GM23338 (cell line): ENCODE measurements at regions not wholly inside any gene's neighbourhood (a gene's known extent, or its start where the extent isn't known, plus 50 kb on each side); places are given as distances from the start of the nearest gene placed in this dataset.

Source experiments
- ATAC-seq: fragments of 200-7000 bp; cut with Tn5 transposase; 3 replicates; pipeline ENCODE4 v1.9.1; 2020
- DNase-seq: peaks from one replicate; pipeline ENCODE4 v3.0.0-alpha.2; 2015; ENCODE audit warnings: low spot score
- H2AFZ ChIP-seq: fragments of 200-600 bp; sonication (generic); 2 replicates; pipeline ENCODE4 v1.8.0; 2016; ENCODE audit warnings: antibody characterized with exemption, mild to moderate bottlenecking, moderate library complexity
- H3F3A ChIP-seq: fragments of 200-600 bp; sonication (generic); replicated peaks from 2 replicates; pipeline ENCODE4 v1.8.0; 2017; ENCODE audit warnings: antibody characterized with exemption, mixed run types, low read depth
- H3K27ac ChIP-seq: fragments of 200-600 bp; sonication (generic); 2 replicates; pipeline ENCODE4 v1.6.1; 2016; ENCODE audit warnings: low read depth
- H3K27me3 ChIP-seq: fragments of 200-600 bp; sonication (generic); 2 replicates; pipeline ENCODE4 v1.8.0; 2016; ENCODE audit warnings: mild to moderate bottlenecking, mixed run types, moderate library complexity; ENCODE audit not compliant: insufficient read depth
- H3K36me3 ChIP-seq: fragments of 200-600 bp; sonication (generic); 2 replicates; pipeline ENCODE4 v1.8.0; 2016; ENCODE audit warnings: mild to moderate bottlenecking; ENCODE audit not compliant: insufficient read depth
- H3K4me1 ChIP-seq: fragments of 200-600 bp; sonication (generic); 2 replicates; pipeline ENCODE4 v1.8.0; 2016; ENCODE audit warnings: mild to moderate bottlenecking, moderate library complexity; ENCODE audit not compliant: insufficient read depth
- H3K4me2 ChIP-seq: fragments of 200-600 bp; sonication (generic); 2 replicates; pipeline ENCODE4 v1.7.1; 2017; ENCODE audit warnings: mixed run types
- H3K4me3 ChIP-seq: fragments of 200-600 bp; sonication (generic); 2 replicates; pipeline ENCODE4 v1.6.1; 2016; ENCODE audit warnings: mixed run types
- H3K79me2 ChIP-seq: fragments of 200-600 bp; sonication (generic); replicated peaks from 2 replicates; pipeline ENCODE4 v1.8.0; 2017; ENCODE audit warnings: mild to moderate bottlenecking; ENCODE audit not compliant: insufficient read depth
- H3K9me2 ChIP-seq: fragments of 200-600 bp; sonication (generic); 2 replicates; pipeline ENCODE4 v1.8.0; 2017; ENCODE audit not compliant: insufficient read depth
- H4K20me1 ChIP-seq: fragments of 200-600 bp; sonication (generic); replicated peaks from 2 replicates; pipeline ENCODE4 v1.8.0; 2017; ENCODE audit warnings: mild to moderate bottlenecking; ENCODE audit not compliant: insufficient read depth
- H3K27ac Mint-ChIP-seq: 2 replicates; pipeline ENCODE4 v1.8.0; 2020; ENCODE audit warnings: inconsistent platforms, mild to moderate bottlenecking, moderate library complexity, mixed read lengths
- H3K27me3 Mint-ChIP-seq: 3 replicates; pipeline ENCODE4 v1.8.0; 2022; ENCODE audit warnings: low read depth, mild to moderate bottlenecking, moderate library complexity, mixed read lengths, inconsistent platforms; ENCODE audit not compliant: insufficient read depth, poor library complexity
- H3K36me3 Mint-ChIP-seq: 3 replicates; pipeline ENCODE4 v1.8.0; 2021; ENCODE audit warnings: low read depth, mild to moderate bottlenecking, inconsistent platforms, moderate library complexity, mixed read lengths
- H3K4me1 Mint-ChIP-seq: 3 replicates; pipeline ENCODE4 v1.8.0; 2020; ENCODE audit warnings: mild to moderate bottlenecking, inconsistent platforms, mixed read lengths
- H3K4me3 Mint-ChIP-seq: 3 replicates; pipeline ENCODE4 v1.8.0; 2021; ENCODE audit warnings: moderate library complexity, mild to moderate bottlenecking, inconsistent platforms, mixed read lengths
- H3K9me3 Mint-ChIP-seq: 3 replicates; pipeline ENCODE4 v1.8.0; 2020; ENCODE audit warnings: moderate library complexity, mild to moderate bottlenecking, inconsistent platforms, mixed read lengths
- CREB1 ChIP-seq: fragments of 250-450 bp; sonication (Bioruptor Pico); IDR thresholded peaks from 2 replicates; pipeline ENCODE4 v1.5.0; 2020; ENCODE audit warnings: low read depth, mild to moderate bottlenecking, moderate library complexity
- STAT1 ChIP-seq: IDR thresholded peaks from one replicate; pipeline ENCODE4 v1.6.1; 2016; ENCODE audit warnings: antibody characterized with exemption; ENCODE audit not compliant: unreplicated experiment
- ZNF114 ChIP-seq: fragments of 250-450 bp; sonication (Bioruptor Pico); IDR thresholded peaks from 2 replicates; pipeline ENCODE4 v1.5.0; 2020; ENCODE audit warnings: mild to moderate bottlenecking, moderate library complexity
- TF ChIP-seq, protein P1 (sequence below), 2 experiments: fragments of 200-600 bp in 1 of 2; sonication (generic) in 1 of 2; conservative IDR thresholded peaks; 2 replicates each; pipeline versions ENCODE4 v1.5.1 to v1.6.1; 2016 to 2017; ENCODE audit warnings: antibody characterized with exemption in 2 of 2, low read depth in 2 of 2, mild to moderate bottlenecking in 2 of 2, moderate library complexity in 1 of 2
- TF ChIP-seq, protein P2 (sequence below): IDR thresholded peaks from 2 replicates; pipeline ENCODE4 v1.6.1; 2016; ENCODE audit warnings: antibody characterized with exemption
- TF ChIP-seq, protein P3 (sequence below): fragments of 250-450 bp; sonication (Bioruptor Pico); IDR thresholded peaks from 2 replicates; pipeline ENCODE4 v1.5.0; 2020; ENCODE audit warnings: mild to moderate bottlenecking, moderate library complexity

DNA sequence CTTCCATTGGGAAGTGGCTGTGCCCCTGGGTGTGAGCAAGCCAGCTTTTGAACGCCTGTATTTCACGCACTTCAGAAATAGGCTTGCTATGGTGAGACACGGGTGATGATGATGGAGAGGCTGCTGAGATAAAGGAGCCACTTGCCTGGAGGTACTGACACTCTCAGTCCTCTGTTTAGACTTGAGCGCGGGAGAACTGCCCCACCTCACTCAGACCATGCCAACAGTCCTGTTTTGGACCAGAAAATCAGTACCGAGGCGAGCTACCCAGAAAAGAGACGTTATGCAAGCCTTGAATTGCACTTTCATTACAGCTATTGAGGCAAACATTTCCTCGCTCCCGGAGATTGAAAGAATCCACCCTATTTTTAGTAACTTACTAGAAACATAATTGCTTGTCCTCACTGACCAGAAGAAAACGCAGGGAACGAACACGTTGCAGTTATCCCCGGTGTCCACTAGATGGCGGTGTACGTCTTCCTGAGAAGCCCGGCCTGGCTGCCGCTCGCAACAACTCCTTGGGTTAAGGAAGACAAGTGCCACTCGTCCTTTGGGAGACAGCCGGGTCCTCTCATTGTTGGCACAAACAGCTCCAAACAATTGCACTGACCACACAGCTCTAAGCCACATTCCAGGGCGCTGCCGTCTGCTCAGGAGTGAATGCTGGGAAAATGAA, 142.4 kb downstream of the PSAT1 start:
- TF ChIP-seq CREB1 (CRISPR knock-in tag): no peak
- TF ChIP-seq, protein P1, sequence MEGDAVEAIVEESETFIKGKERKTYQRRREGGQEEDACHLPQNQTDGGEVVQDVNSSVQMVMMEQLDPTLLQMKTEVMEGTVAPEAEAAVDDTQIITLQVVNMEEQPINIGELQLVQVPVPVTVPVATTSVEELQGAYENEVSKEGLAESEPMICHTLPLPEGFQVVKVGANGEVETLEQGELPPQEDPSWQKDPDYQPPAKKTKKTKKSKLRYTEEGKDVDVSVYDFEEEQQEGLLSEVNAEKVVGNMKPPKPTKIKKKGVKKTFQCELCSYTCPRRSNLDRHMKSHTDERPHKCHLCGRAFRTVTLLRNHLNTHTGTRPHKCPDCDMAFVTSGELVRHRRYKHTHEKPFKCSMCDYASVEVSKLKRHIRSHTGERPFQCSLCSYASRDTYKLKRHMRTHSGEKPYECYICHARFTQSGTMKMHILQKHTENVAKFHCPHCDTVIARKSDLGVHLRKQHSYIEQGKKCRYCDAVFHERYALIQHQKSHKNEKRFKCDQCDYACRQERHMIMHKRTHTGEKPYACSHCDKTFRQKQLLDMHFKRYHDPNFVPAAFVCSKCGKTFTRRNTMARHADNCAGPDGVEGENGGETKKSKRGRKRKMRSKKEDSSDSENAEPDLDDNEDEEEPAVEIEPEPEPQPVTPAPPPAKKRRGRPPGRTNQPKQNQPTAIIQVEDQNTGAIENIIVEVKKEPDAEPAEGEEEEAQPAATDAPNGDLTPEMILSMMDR (conservative IDR thresholded peaks at IDR 0.05; ENCODE audit: low read depth in 2 of 2): peak; percentile 97 to 99
- H3K4me3 Mint-ChIP-seq: peak overlapping the region; percentile 20; the same call in 1 of the 3 replicates
- ATAC-seq (peak; percentile 85), DNase-seq (peak; percentile 94)
- H2AFZ ChIP-seq: peak overlapping the region; percentile 34; the same call in 1 of the 2 replicates
- H3K4me3 ChIP-seq: no peak overlapping the region; the same call in 1 of the 2 replicates
- H3K27ac ChIP-seq: peak overlapping the region; percentile 22; the same call in 1 of the 2 replicates
- H3K9me2 ChIP-seq: no peaks in the 10 kb centered on the region
- H4K20me1 ChIP-seq: no peaks in the 10 kb centered on the region
- no peaks in the 10 kb centered on the region for H3K79me2 ChIP-seq
- H3K36me3 ChIP-seq: peaks cover 6% of the 10 kb centered on the region; the same call in 1 of the 2 replicates
- H3K4me2 ChIP-seq: peak overlapping the region; percentile 72
- H3K27me3 Mint-ChIP-seq: peaks cover 5% of the 10 kb centered on the region
- H3K9me3 Mint-ChIP-seq: peaks cover 11% of the 10 kb centered on the region; the same call in 2 of the 3 replicates
- peaks cover 16% of the 10 kb centered on the region for H3K36me3 Mint-ChIP-seq
- H3F3A ChIP-seq: no peaks in the 10 kb centered on the region
- H3K27ac Mint-ChIP-seq: no peak overlapping the region
- H3K4me1 ChIP-seq: peaks cover 31% of the 10 kb centered on the region
- H3K27me3 ChIP-seq: no peaks in the 10 kb centered on the region
- peaks cover 34% of the 10 kb centered on the region for H3K4me1 Mint-ChIP-seq

DNA sequence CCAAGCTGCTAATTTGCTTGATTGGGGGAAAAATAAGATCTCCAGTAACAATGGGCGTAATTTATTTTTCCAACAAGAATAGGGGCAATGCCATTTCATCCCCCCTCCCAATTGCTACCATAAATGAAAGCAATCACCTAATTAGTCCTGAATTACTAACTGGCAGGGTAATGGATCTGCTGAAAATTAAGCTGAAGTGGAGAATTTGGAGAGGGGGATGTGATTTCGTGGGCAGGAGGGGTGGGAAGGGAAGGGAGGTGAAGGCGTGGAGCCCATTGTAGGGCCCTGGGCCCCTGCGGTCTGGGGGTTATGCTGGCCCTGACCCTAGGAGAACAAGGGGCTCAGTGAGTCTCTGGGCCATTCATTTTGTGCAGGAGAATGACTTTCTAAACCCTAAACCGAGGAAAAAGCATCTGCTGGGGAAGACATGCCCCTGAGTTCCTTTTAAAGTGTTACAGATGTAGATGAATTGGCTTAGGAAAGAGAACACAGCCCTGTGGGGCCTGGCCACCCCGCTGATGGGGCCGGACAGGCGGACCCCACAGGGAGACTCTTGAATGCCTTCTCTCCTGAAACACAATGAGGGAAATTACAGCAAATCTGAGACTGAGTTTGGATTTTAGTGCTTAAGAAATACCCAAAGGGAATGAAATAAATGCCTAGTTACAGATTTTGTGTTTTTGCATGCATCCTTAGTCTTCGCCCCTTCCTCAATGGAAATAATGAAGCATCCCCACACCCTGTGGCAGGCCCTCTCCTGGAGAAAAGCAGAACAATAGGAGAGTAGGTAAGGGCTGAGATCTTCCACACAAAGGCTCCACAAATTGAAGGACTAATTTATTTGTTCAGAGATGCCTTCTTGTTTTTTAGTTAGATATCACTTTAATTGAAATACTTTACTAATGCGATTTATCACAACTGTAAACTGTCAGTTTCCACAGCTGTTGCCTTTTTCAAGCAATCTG, 143.2 kb downstream of the PSAT1 start:
- DNase-seq (no peak), ATAC-seq (peak; percentile 66)
- Histone ChIP-seq H3K79me2 (no peaks in the 10 kb centered on the region), H3K27me3 (no peaks in the 10 kb centered on the region), H3K27ac (no peak overlapping the region), H3K4me1 (peaks cover 31% of the 10 kb centered on the region), H3K4me2 (peak overlapping the region; percentile 6), H4K20me1 (no peaks in the 10 kb centered on the region), H3F3A (no peaks in the 10 kb centered on the region), H3K36me3 (peaks cover 6% of the 10 kb centered on the region; the same call in 1 of the 2 replicates), H2AFZ (no peak overlapping the region), H3K9me2 (no peaks in the 10 kb centered on the region), H3K4me3 (no peak overlapping the region)
- Mint-ChIP-seq H3K4me3 (no peak overlapping the region), H3K9me3 (peaks cover 11% of the 10 kb centered on the region; the same call in 2 of the 3 replicates), H3K4me1 (peaks cover 34% of the 10 kb centered on the region), H3K27me3 (peaks cover 5% of the 10 kb centered on the region), H3K27ac (no peak overlapping the region), H3K36me3 (peaks cover 16% of the 10 kb centered on the region)
- TF ChIP-seq ZNF114 (CRISPR knock-in tag): no peak
- TF ChIP-seq STAT1: no peak
- TF ChIP-seq, protein P1 (conservative IDR thresholded peaks at IDR 0.05; ENCODE audit: low read depth in 2 of 2): no peak
- TF ChIP-seq, protein P2, sequence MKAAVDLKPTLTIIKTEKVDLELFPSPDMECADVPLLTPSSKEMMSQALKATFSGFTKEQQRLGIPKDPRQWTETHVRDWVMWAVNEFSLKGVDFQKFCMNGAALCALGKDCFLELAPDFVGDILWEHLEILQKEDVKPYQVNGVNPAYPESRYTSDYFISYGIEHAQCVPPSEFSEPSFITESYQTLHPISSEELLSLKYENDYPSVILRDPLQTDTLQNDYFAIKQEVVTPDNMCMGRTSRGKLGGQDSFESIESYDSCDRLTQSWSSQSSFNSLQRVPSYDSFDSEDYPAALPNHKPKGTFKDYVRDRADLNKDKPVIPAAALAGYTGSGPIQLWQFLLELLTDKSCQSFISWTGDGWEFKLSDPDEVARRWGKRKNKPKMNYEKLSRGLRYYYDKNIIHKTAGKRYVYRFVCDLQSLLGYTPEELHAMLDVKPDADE: no peak
- TF ChIP-seq, protein P3, sequence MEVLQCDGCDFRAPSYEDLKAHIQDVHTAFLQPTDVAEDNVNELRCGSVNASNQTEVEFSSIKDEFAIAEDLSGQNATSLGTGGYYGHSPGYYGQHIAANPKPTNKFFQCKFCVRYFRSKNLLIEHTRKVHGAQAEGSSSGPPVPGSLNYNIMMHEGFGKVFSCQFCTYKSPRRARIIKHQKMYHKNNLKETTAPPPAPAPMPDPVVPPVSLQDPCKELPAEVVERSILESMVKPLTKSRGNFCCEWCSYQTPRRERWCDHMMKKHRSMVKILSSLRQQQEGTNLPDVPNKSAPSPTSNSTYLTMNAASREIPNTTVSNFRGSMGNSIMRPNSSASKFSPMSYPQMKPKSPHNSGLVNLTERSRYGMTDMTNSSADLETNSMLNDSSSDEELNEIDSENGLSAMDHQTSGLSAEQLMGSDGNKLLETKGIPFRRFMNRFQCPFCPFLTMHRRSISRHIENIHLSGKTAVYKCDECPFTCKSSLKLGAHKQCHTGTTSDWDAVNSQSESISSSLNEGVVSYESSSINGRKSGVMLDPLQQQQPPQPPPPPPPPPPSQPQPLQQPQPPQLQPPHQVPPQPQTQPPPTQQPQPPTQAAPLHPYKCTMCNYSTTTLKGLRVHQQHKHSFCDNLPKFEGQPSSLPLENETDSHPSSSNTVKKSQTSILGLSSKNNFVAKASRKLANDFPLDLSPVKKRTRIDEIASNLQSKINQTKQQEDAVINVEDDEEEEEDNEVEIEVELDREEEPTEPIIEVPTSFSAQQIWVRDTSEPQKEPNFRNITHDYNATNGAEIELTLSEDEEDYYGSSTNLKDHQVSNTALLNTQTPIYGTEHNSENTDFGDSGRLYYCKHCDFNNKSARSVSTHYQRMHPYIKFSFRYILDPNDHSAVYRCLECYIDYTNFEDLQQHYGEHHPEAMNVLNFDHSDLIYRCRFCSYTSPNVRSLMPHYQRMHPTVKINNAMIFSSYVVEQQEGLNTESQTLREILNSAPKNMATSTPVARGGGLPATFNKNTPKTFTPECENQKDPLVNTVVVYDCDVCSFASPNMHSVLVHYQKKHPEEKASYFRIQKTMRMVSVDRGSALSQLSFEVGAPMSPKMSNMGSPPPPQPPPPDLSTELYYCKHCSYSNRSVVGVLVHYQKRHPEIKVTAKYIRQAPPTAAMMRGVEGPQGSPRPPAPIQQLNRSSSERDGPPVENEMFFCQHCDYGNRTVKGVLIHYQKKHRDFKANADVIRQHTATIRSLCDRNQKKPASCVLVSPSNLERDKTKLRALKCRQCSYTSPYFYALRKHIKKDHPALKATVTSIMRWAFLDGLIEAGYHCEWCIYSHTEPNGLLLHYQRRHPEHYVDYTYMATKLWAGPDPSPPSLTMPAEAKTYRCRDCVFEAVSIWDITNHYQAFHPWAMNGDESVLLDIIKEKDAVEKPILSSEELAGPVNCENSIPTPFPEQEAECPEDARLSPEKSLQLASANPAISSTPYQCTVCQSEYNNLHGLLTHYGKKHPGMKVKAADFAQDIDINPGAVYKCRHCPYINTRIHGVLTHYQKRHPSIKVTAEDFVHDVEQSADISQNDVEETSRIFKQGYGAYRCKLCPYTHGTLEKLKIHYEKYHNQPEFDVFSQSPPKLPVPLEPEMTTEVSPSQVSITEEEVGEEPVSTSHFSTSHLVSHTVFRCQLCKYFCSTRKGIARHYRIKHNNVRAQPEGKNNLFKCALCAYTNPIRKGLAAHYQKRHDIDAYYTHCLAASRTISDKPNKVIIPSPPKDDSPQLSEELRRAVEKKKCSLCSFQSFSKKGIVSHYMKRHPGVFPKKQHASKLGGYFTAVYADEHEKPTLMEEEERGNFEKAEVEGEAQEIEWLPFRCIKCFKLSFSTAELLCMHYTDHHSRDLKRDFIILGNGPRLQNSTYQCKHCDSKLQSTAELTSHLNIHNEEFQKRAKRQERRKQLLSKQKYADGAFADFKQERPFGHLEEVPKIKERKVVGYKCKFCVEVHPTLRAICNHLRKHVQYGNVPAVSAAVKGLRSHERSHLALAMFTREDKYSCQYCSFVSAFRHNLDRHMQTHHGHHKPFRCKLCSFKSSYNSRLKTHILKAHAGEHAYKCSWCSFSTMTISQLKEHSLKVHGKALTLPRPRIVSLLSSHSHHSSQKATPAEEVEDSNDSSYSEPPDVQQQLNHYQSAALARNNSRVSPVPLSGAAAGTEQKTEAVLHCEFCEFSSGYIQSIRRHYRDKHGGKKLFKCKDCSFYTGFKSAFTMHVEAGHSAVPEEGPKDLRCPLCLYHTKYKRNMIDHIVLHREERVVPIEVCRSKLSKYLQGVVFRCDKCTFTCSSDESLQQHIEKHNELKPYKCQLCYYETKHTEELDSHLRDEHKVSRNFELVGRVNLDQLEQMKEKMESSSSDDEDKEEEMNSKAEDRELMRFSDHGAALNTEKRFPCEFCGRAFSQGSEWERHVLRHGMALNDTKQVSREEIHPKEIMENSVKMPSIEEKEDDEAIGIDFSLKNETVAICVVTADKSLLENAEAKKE (CRISPR knock-in tag): peak; percentile 52; the same call in 1 of the 2 replicates
